ENCODE measurements at regions not wholly inside any gene's neighbourhood (a gene's known extent, or its start where the extent isn't known, plus 50 kb on each side); places are given as distances from the start of the nearest gene placed in this dataset.

GRCh38 chr15:70505936-70506912 lies 257.1 kb downstream of the UACA start:
- no peak for DNase-seq (ENCODE audit: low spot score)

GRCh38 chr15:70505411-70505919 lies 257.9 kb downstream of the UACA start:
- DNase-seq (ENCODE audit: low spot score) = peak; percentile 25

GRCh38 chr15:70504988-70505387 lies 258.4 kb downstream of the UACA start:
- DNase-seq (ENCODE audit: low spot score) = no peak

- DNase-seq (ENCODE audit: low spot score) = no peak
Measured at GRCh38 chr15:70504299-70504951, 258.9 kb downstream of the UACA start.

- DNase-seq (ENCODE audit: low spot score) = no peak
Measured at GRCh38 chr15:70503798-70504298, 259.5 kb downstream of the UACA start.

GRCh38 chr15:70503073-70503745 lies 260.1 kb downstream of the UACA start:
- DNase-seq (ENCODE audit: low spot score) = no peak

- no peak for DNase-seq (ENCODE audit: low spot score)
Measured at GRCh38 chr15:70502529-70502928, 260.8 kb downstream of the UACA start.

GRCh38 chr15:70501849-70502248 lies 261.5 kb downstream of the UACA start:
- no peak for DNase-seq (ENCODE audit: low spot score)

- no peak for DNase-seq (ENCODE audit: low spot score)
Measured at GRCh38 chr15:70501121-70501727, 262.1 kb downstream of the UACA start.

- DNase-seq (ENCODE audit: low spot score) = no peak
Measured at GRCh38 chr15:70499791-70500190, 263.6 kb downstream of the UACA start.

- no peak for DNase-seq (ENCODE audit: low spot score)
Measured at GRCh38 chr15:70498096-70498626, 265.2 kb downstream of the UACA start.

- no peak for DNase-seq (ENCODE audit: low spot score)
Measured at GRCh38 chr15:70497661-70498060, 265.7 kb downstream of the UACA start.

GRCh38 chr15:70495991-70496599 lies 267.3 kb downstream of the UACA start:
- DNase-seq (ENCODE audit: low spot score) = no peak

GRCh38 chr15:70494852-70495571 lies 268.3 kb downstream of the UACA start:
- peak; percentile 49 for DNase-seq (ENCODE audit: low spot score)

GRCh38 chr15:70494517-70494851 lies 268.9 kb downstream of the UACA start:
- no peak for DNase-seq (ENCODE audit: low spot score)

GRCh38 chr15:70493787-70494516 lies 269.4 kb downstream of the UACA start:
- no peak for DNase-seq (ENCODE audit: low spot score)

GRCh38 chr15:70493376-70493775 lies 270.0 kb downstream of the UACA start:
- no peak for DNase-seq (ENCODE audit: low spot score)

- DNase-seq (ENCODE audit: low spot score) = no peak
Measured at GRCh38 chr15:70492240-70493177, 270.8 kb downstream of the UACA start.

GRCh38 chr15:70491641-70492040 lies 271.7 kb downstream of the UACA start:
- no peak for DNase-seq (ENCODE audit: low spot score)
